Naive thymus-derived CD8-positive, alpha-beta T cell (primary cell): ENCODE measurements at regions not wholly inside any gene's neighbourhood (a gene's known extent, or its start where the extent isn't known, plus 50 kb on each side); places are given as distances from the start of the nearest gene placed in this dataset.

Experiments used
- ATAC-seq, 2 donors: fragments of 150-1000 bp; cut with Tn5 transposase in 1 of 2; sonication (Bioruptor Pico), chemical (Tn5 transposase) in 1 of 2; 1 replicate in 1 of 2; 2 replicates in 1 of 2; pipeline ENCODE4 v1.10.0; 2021; ENCODE audit warnings: mild to moderate bottlenecking in 2 of 2, moderate library complexity in 2 of 2
- POLR2A ChIA-PET: fragments of 350-600 bp; sonication (Branson Sonifier 250); formaldehyde crosslinking; loops from one replicate; lab custom pipeline; 2021; ENCODE audit warnings: antibody characterized with exemption; lab: Charles Lee
- DNase-seq, 10 donors: peaks; one replicate each; pipeline versions ENCODE4 v3.0.0 to v3.0.0-alpha.2; 2020 to 2022
- H3K27ac Mint-ChIP-seq, 10 donors: one replicate each; pipeline ENCODE4 v1.8.0; 2020 to 2022; ENCODE audit warnings: mild to moderate bottlenecking in 10 of 10, mixed read lengths in 10 of 10, moderate library complexity in 4 of 10, inconsistent platforms in 1 of 10
- H3K27me3 Mint-ChIP-seq, 5 donors: one replicate each; pipeline ENCODE4 v1.8.0; 2021 to 2022; ENCODE audit warnings: mixed read lengths in 5 of 5
- H3K36me3 Mint-ChIP-seq, 3 donors: one replicate each; pipeline ENCODE4 v1.8.0; 2020 to 2022; ENCODE audit warnings: mixed read lengths in 3 of 3, mild to moderate bottlenecking in 2 of 3, inconsistent platforms in 1 of 3
- H3K4me1 Mint-ChIP-seq, 4 donors: one replicate each; pipeline ENCODE4 v1.8.0; 2021 to 2022; ENCODE audit warnings: mixed read lengths in 4 of 4
- H3K4me3 Mint-ChIP-seq, 10 donors: one replicate each; pipeline ENCODE4 v1.8.0; 2020 to 2022; ENCODE audit warnings: mild to moderate bottlenecking in 10 of 10, mixed read lengths in 10 of 10, moderate library complexity in 6 of 10, inconsistent platforms in 1 of 10
- H3K9me3 Mint-ChIP-seq, 9 donors: one replicate each; pipeline ENCODE4 v1.8.0; 2020 to 2022; ENCODE audit warnings: mixed read lengths in 9 of 9, mild to moderate bottlenecking in 3 of 9, inconsistent platforms in 1 of 9, moderate library complexity in 1 of 9

DNA sequence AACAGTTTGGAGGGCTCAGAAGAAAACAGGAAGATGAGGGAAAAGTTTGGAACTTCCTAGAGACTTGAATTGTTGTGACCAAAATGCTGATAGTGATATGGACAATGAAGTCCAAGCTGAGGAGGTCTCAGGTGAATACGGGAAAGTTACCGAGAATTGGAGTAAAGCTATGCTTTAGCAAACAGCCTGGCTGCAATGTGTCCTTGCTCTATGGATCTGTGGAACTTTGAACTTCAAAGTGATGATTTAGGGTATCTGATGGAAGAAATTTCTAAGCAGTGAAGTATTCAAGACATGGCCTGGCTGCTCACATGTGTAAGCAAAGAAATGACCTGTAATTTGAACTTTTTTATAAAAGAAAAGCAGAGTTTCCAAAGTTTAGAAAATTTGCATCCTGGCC is 240.2 kb upstream of the KLF14 start:
- no peak for DNase-seq
- H3K27ac Mint-ChIP-seq: peak overlapping the region in 7 of 10 donors; percentile 4 to 76 (median 18)
- H3K27me3 Mint-ChIP-seq: no peaks in the 10 kb centered on the region
- peaks cover 0 to 3% (median 0%) of the 10 kb centered on the region in 9 donors for H3K9me3 Mint-ChIP-seq
- H3K36me3 Mint-ChIP-seq: peaks cover 17 to 46% (median 37%) of the 10 kb centered on the region in 3 donors
- ATAC-seq: no peak
- POLR2A ChIA-PET: interaction anchor here (1.0 kb wide), 1 partner anchor 18 kb away, joined by 3 read pairs; no protein-coding TSS in a partner anchor
- peaks cover 20 to 68% (median 59%) of the 10 kb centered on the region in 4 donors for H3K4me1 Mint-ChIP-seq
- H3K4me3 Mint-ChIP-seq: peak overlapping the region in 1 of 10 donors; percentile 24

DNA sequence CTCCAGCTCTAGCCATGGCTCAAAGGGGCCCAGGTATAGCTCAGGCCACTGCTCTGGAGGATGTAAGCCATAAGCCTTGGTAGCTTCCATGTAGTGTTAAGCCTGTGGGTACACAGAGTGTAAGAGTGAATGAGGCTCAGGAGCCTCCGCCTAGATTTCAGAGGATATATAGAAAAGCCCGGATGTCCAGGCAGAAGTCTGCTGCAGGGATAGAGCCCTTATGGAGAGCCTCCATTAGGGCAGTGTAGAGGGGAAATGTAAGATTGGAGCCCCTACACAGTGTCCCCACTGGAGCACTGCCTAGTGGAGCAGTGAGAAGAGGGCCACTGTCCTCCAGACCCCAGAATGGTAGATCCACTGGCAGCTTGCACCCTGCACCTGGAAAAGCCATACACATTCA is 240.8 kb upstream of the KLF14 start:
- POLR2A ChIA-PET: interaction anchor here (1.0 kb wide), 1 partner anchor 19 kb away, joined by 3 read pairs; no protein-coding TSS in a partner anchor
- ATAC-seq (no peak), DNase-seq (no peak)
- no peaks in the 10 kb centered on the region for H3K27me3 Mint-ChIP-seq
- peaks cover 17 to 49% (median 37%) of the 10 kb centered on the region in 3 donors for H3K36me3 Mint-ChIP-seq
- peak overlapping the region in 5 of 10 donors; percentile 12 to 79 (median 18) for H3K27ac Mint-ChIP-seq
- peak overlapping the region in 2 of 10 donors; percentile 24 to 51 for H3K4me3 Mint-ChIP-seq
- H3K9me3 Mint-ChIP-seq: peaks cover 0 to 3% (median 0%) of the 10 kb centered on the region in 9 donors
- H3K4me1 Mint-ChIP-seq: peaks cover 23 to 74% (median 63%) of the 10 kb centered on the region in 4 donors

DNA sequence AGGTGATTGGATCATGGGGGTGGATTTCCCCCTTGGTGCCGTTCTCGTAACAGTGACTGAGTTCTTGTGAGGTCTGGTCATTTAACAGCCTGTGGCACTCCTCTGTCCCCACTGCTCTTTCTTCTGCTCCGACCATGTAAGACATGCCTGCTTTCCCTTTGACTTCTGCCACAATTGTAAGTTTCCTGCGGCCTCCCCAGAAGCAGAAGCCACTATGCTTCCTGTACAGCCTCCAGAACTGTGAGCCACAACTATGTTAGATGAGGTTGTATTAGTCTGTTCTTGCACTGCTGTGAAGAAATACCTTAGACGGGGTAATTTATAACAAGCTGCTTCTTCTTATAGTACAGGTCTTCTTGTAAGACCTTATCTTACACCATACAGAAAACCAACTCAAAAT is 241.7 kb upstream of the KLF14 start:
- peaks cover 18 to 68% (median 56%) of the 10 kb centered on the region in 4 donors for H3K4me1 Mint-ChIP-seq
- DNase-seq: no peak
- POLR2A ChIA-PET: no interaction called here
- peaks cover 17 to 55% (median 36%) of the 10 kb centered on the region in 3 donors for H3K36me3 Mint-ChIP-seq
- no peaks in the 10 kb centered on the region for H3K27me3 Mint-ChIP-seq
- peak overlapping the region in 2 of 10 donors; percentile 12 to 50 for H3K4me3 Mint-ChIP-seq
- peak overlapping the region in 7 of 10 donors; percentile 18 to 84 (median 43) for H3K27ac Mint-ChIP-seq
- peaks cover 0 to 3% (median 0%) of the 10 kb centered on the region in 9 donors for H3K9me3 Mint-ChIP-seq
- ATAC-seq: no peak

DNA sequence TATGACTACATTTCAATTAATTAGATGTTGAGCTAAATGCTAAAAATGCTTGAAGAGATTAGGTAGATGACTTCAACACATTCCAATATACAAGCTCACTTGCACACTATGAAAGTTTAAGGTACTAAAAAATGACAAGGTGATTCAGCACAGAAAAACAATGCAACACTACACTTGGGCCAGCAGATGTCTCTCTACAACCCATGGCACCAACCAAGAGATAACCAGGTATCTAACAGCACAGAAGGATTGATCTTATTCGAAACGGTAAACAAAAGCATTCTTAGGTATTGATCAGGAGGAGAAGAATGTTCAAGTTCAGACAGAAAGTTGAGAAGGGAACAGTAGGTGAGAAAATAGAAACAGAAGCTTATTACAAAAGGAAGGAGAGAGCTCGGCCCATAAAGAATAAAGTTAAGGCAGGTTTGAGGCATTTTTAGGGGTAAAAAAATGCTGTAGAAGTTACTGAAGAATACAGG is 248.2 kb upstream of the KLF14 start:
- ATAC-seq (peak; percentile 71 to 72), DNase-seq (peak in 6 of 10 donors; percentile 15 to 62 (median 42))
- Mint-ChIP-seq H3K9me3 (no peaks in the 10 kb centered on the region), H3K36me3 (peaks cover 0 to 34% (median 1%) of the 10 kb centered on the region in 3 donors), H3K27me3 (no peaks in the 10 kb centered on the region), H3K4me1 (peaks cover 35 to 46% (median 41%) of the 10 kb centered on the region in 4 donors), H3K27ac (no peak overlapping the region), H3K4me3 (no peak overlapping the region)
- POLR2A ChIA-PET: interaction anchor here (0.6 to 1.5 kb wide), 6 partner anchors 13 to 484 kb away, joined by 3 to 4 read pairs (median 4); partner anchors contain the start of gene MKLN1

DNA sequence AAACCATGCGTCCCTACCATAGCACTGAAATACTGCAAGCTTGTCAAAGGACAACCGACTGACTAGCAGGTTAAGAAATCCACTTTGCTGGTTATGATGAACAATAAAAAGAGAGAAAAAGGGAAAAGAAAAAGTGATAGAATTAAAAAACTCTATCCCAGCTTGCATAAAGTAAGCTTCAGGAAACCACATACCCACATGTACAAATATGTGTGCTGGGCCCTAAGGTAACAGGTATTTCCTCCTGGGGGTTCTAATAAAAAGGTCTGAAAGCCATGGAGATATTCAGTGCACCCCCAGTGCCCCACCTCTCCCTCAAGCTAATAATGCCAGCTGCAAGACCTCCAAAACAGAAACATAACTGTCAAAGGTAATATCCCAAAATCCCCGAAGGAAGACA is 248.6 kb upstream of the KLF14 start:
- ATAC-seq: peak; percentile 35 to 51
- peaks cover 0 to 36% (median 0%) of the 10 kb centered on the region in 3 donors for H3K36me3 Mint-ChIP-seq
- peak in 1 of 10 donors; percentile 31 for DNase-seq
- no peaks in the 10 kb centered on the region for H3K9me3 Mint-ChIP-seq
- no peaks in the 10 kb centered on the region for H3K27me3 Mint-ChIP-seq
- POLR2A ChIA-PET: interaction anchor here (0.6 to 1.5 kb wide), 5 partner anchors 12 to 484 kb away, joined by 3 to 4 read pairs (median 3); partner anchors contain the start of gene MKLN1
- H3K4me3 Mint-ChIP-seq: no peak overlapping the region
- H3K27ac Mint-ChIP-seq: no peak overlapping the region
- H3K4me1 Mint-ChIP-seq: peaks cover 37 to 50% (median 43%) of the 10 kb centered on the region in 4 donors

DNA sequence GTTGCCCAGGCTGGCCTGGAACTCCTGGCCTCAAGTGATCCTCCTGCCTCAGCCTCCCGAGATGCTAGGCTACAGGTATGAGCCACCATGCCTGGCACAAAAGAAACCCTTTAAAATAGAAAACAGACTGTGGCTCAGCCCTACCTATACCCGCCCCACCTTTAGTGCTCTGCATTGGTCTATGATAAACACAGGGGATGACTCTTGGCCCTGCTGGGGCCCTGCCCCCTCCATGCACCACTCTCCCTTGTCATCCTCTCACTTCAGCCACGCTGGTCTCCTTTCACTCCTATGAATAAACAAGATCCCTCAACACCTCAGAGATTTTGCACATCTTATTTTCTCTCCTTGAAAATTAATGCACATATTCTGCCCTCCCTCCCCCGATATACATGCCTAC is 251.4 kb upstream of the KLF14 start:
- H3K36me3 Mint-ChIP-seq: peaks cover 0 to 30% (median 0%) of the 10 kb centered on the region in 3 donors
- no peaks in the 10 kb centered on the region for H3K27me3 Mint-ChIP-seq
- peak overlapping the region in 8 of 10 donors; percentile 74 to 95 (median 88) for H3K27ac Mint-ChIP-seq
- H3K4me3 Mint-ChIP-seq: peak overlapping the region in 6 of 10 donors; percentile 2 to 71 (median 26)
- POLR2A ChIA-PET: no interaction called here
- no peak for DNase-seq
- ATAC-seq: no peak
- peaks cover 39 to 64% (median 56%) of the 10 kb centered on the region in 4 donors for H3K4me1 Mint-ChIP-seq
- H3K9me3 Mint-ChIP-seq: no peaks in the 10 kb centered on the region

DNA sequence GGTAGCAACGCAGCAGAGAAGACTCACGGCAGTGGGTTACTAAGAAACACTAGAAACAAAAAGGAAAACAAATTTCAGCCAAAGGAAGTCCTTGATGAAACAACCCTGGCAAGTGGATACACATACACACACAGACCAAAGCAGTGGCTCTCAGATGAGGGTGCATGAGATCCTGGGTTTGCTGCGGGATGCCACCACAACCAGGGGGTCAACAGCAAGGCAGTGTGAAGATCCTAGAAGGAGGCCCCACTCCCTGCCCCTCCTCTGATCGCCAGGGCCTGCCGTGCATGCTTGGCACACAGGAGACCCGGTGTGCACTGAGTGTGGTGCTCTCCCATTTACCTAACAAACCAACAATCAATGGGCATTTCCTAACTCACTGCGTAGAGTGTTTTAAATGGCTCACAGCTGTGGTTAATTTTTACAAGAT is 252.3 kb upstream of the KLF14 start:
- peak in 3 of 10 donors; percentile 30 to 58 (median 38) for DNase-seq
- POLR2A ChIA-PET: no interaction called here
- Mint-ChIP-seq H3K4me3 (peak overlapping the region in 9 of 10 donors; percentile 24 to 71 (median 51)), H3K27me3 (no peaks in the 10 kb centered on the region), H3K36me3 (peaks cover 0 to 33% (median 0%) of the 10 kb centered on the region in 3 donors), H3K27ac (peak overlapping the region in 8 of 10 donors; percentile 74 to 95 (median 88)), H3K9me3 (no peaks in the 10 kb centered on the region), H3K4me1 (peaks cover 44 to 73% (median 64%) of the 10 kb centered on the region in 4 donors)
- ATAC-seq: peak; percentile 17 to 61

DNA sequence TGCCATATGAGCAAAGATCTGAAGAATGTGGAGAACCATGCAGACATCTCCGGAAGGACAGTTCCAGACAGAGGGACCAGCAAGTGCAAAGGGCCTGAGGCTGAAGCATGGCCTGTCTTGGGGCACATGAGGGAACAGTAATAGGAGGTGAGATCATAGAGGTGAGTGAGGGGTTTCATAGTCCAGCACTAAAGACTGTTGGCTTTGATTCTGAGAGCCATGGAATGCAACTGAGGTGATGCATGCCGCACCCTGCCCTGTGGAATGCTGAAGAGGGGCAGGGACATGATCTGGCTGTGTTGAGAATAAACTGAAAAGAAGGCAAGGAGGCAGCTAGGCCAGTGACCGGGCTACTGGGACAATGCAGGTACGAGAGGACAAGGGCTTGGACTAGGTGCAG is 253.1 kb upstream of the KLF14 start:
- Mint-ChIP-seq H3K27ac (peak overlapping the region in 8 of 10 donors; percentile 74 to 95 (median 88)), H3K36me3 (peaks cover 0 to 38% (median 0%) of the 10 kb centered on the region in 3 donors), H3K9me3 (no peaks in the 10 kb centered on the region), H3K4me1 (peaks cover 46 to 81% (median 72%) of the 10 kb centered on the region in 4 donors), H3K27me3 (no peaks in the 10 kb centered on the region), H3K4me3 (peak overlapping the region in 7 of 10 donors; percentile 5 to 60 (median 29))
- POLR2A ChIA-PET: interaction anchor here (0.7 kb wide), 1 partner anchor 28 kb away, joined by 4 read pairs; no protein-coding TSS in a partner anchor
- DNase-seq (no peak), ATAC-seq (no peak)

DNA sequence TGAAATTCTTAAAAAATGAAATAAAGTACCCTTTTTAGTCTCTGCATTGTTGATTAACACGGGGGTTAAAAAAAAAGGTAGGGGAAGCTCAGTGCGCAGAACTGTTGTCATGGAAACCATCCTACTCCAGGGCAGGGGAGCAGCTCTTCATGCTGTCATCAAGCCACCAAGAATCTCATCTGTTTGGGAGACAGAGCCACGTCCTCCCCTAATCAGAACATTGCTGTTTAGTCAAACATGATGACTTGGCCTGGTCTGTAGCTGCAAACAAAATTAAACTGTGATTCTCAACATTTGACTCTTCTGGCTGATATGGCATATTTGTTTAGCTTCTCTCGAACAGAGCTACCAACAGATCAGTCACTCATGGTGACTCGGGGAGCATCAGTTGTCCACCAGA is 254.4 kb upstream of the KLF14 start:
- Mint-ChIP-seq H3K27me3 (no peaks in the 10 kb centered on the region), H3K4me3 (peak overlapping the region in 8 of 10 donors; percentile 7 to 64 (median 30)), H3K36me3 (peaks cover 0 to 42% (median 2%) of the 10 kb centered on the region in 3 donors), H3K4me1 (peaks cover 46 to 90% (median 78%) of the 10 kb centered on the region in 4 donors), H3K9me3 (no peaks in the 10 kb centered on the region), H3K27ac (peak overlapping the region in 8 of 10 donors; percentile 84 to 96 (median 90))
- POLR2A ChIA-PET: no interaction called here
- peak in 5 of 10 donors; percentile 35 to 67 (median 56) for DNase-seq
- ATAC-seq: peak; percentile 52 to 55

DNA sequence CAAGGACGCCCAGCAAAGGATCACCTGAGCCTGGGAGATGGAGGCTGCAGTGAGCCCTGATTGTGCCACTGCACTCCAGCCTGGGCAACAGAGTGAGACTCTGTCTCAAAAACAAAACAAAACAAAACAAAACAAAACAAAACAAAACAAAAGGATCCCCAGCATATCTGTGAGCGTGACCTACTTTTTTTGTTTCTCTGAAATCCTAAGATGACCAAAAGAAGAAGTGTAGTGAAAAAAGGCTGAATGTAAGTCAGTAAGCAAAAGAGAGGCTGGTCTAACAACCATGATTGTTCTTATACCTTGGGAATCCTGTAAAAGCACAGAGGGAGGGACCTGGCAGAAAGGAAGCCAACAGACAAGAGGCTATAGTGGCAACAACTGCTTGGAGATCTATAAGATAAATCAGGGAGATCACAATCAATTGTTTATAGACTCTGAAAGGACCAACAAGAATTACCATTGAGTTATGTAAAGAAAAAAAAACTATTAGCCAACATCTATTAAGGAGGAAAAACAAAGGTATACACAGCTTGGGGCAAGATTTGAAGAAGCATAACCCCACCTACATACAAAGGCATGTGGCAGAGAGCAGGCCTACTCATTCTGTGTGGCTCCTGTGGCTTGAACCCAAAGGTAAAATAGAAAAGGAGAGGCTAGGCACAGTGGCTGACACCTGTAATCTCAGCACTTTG is 255.2 kb upstream of the KLF14 start:
- H3K27me3 Mint-ChIP-seq: no peaks in the 10 kb centered on the region
- POLR2A ChIA-PET: no interaction called here

DNA sequence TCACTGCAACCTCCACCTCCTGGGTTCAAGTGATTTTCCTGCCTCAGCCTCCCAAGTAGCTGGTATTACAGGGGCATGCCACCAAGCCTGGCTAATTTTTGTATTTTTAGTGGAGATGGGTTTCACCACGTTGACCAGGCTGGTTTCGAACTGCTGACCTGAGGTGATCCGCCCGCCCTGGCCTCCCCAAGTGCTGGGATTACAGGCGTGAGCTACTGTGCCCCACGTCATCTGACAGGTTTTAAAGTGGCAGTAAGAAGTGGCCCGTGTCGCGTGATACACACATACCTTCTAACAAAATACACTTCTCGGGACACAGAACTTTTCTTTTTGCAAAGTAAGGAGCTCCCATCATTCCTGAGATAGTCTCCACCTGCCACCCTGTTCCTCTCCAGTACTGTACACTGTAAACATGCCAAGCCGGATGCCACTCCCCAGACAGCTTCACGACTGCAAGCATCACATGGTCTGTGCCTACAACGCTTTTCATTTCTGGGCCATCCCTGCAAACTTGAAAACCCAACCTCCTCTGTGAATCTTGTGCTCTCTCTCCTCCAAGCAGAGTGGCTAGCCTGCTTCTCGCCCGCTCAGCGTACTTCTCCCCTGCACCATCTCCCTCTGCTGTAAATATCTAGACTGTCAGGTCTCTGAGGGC is 256.3 kb upstream of the KLF14 start:
- peaks cover 0 to 42% (median 2%) of the 10 kb centered on the region in 3 donors for H3K36me3 Mint-ChIP-seq
- ATAC-seq (peak; percentile 59 to 68), DNase-seq (peak in 5 of 10 donors; percentile 31 to 64 (median 42))
- POLR2A ChIA-PET: no interaction called here
- peak overlapping the region in 8 of 10 donors; percentile 78 to 93 (median 90) for H3K27ac Mint-ChIP-seq
- peaks cover 45 to 95% (median 85%) of the 10 kb centered on the region in 4 donors for H3K4me1 Mint-ChIP-seq
- peak overlapping the region in 9 of 10 donors; percentile 1 to 60 (median 43) for H3K4me3 Mint-ChIP-seq
- no peaks in the 10 kb centered on the region for H3K27me3 Mint-ChIP-seq
- no peaks in the 10 kb centered on the region for H3K9me3 Mint-ChIP-seq

More for the DNA sequence above, 255.2 kb upstream of the KLF14 start:
- Mint-ChIP-seq H3K36me3 (peaks cover 0 to 43% (median 2%) of the 10 kb centered on the region in 3 donors), H3K27ac (peak overlapping the region in 8 of 10 donors; percentile 84 to 96 (median 90)), H3K4me3 (peak overlapping the region in 9 of 10 donors; percentile 23 to 67 (median 32)), H3K4me1 (peaks cover 48 to 93% (median 83%) of the 10 kb centered on the region in 4 donors), H3K9me3 (no peaks in the 10 kb centered on the region)
- ATAC-seq (peak in 1 of 2 donors; percentile 16), DNase-seq (no peak)
